22Rv1 (cell line): ENCODE measurements at regions not wholly inside any gene's neighbourhood (a gene's known extent, or its start where the extent isn't known, plus 50 kb on each side); places are given as distances from the start of the nearest gene placed in this dataset.
A peak's percentile ranks its signal among the peaks of the same experiment; 100 is the strongest.

ENCODE experiments used
- ZFX ChIP-seq: fragments of 450-650 bp; IDR thresholded peaks from 2 replicates; pipeline ENCODE4 v1.6.1; 2017; ENCODE audit warnings: antibody characterized with exemption, borderline replicate concordance
- TF ChIP-seq, protein P1 (sequence below): fragments of 450-650 bp; IDR thresholded peaks from 2 replicates; pipeline ENCODE4 v1.5.1; 2017; ENCODE audit warnings: mild to moderate bottlenecking

DNA sequence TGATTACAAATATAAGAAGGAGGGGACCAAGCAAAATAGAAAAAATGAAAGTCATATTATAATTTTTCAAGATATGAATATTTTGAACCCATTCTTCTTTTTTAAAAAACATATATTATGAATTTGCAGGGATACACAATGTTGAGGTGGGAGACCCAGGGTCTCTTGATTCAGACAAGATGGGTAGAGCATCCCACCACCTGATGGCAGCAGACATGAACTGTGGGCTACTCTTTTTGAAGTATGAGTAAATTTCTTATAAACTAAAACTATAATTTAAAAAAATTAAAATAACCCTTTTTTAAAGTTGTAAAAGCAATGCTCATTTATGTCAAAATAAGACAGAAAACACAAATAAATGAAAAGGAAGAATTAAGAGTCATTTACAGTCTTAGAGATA is 202.7 kb upstream of the PRICKLE1 start:
- TF ChIP-seq, protein P1, sequence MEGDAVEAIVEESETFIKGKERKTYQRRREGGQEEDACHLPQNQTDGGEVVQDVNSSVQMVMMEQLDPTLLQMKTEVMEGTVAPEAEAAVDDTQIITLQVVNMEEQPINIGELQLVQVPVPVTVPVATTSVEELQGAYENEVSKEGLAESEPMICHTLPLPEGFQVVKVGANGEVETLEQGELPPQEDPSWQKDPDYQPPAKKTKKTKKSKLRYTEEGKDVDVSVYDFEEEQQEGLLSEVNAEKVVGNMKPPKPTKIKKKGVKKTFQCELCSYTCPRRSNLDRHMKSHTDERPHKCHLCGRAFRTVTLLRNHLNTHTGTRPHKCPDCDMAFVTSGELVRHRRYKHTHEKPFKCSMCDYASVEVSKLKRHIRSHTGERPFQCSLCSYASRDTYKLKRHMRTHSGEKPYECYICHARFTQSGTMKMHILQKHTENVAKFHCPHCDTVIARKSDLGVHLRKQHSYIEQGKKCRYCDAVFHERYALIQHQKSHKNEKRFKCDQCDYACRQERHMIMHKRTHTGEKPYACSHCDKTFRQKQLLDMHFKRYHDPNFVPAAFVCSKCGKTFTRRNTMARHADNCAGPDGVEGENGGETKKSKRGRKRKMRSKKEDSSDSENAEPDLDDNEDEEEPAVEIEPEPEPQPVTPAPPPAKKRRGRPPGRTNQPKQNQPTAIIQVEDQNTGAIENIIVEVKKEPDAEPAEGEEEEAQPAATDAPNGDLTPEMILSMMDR = peak; percentile 33; the same call in 1 of the 2 replicates
- TF ChIP-seq ZFX = no peak
